ENCODE measurements at regions not wholly inside any gene's neighbourhood (a gene's known extent, or its start where the extent isn't known, plus 50 kb on each side); places are given as distances from the start of the nearest gene placed in this dataset.
"Not testable (repeated sequence)": the region's sequence is repeated elsewhere in the genome, so short reads cannot be mapped to it uniquely, and the experiment has no call there.

GRCh38 chrX:151042842-151043241 is 59.7 kb downstream of the HMGB3 start:
- no peak for DNase-seq

- DNase-seq = not testable (repeated sequence)
Observed at GRCh38 chrX:151066373-151066772, 83.2 kb downstream of the HMGB3 start.

- no peak for DNase-seq
Observed at GRCh38 chrX:151073767-151074166, 90.6 kb downstream of the HMGB3 start.

GRCh38 chrX:151081016-151081415 is 95.4 kb upstream of the GPR50 start:
- DNase-seq = no peak

GRCh38 chrX:151082077-151082948 is 94.1 kb upstream of the GPR50 start:
- peak; percentile 29 for DNase-seq

GRCh38 chrX:151084454-151084853 is 91.9 kb upstream of the GPR50 start:
- DNase-seq = no peak

- DNase-seq = no peak
Observed at GRCh38 chrX:151085207-151085606, 91.2 kb upstream of the GPR50 start.

GRCh38 chrX:151088221-151088620 is 88.2 kb upstream of the GPR50 start:
- no peak for DNase-seq

- no peak for DNase-seq
Observed at GRCh38 chrX:151099001-151099400, 77.4 kb upstream of the GPR50 start.

- DNase-seq = no peak
Observed at GRCh38 chrX:151100799-151101198, 75.6 kb upstream of the GPR50 start.

- DNase-seq = not testable (repeated sequence)
Observed at GRCh38 chrX:151113200-151113599, 63.2 kb upstream of the GPR50 start.

All from effector CD4-positive, alpha-beta T cell (primary cell).